Effector memory CD8-positive, alpha-beta T cell (primary cell): ENCODE measurements at regions not wholly inside any gene's neighbourhood (a gene's known extent, or its start where the extent isn't known, plus 50 kb on each side); places are given as distances from the start of the nearest gene placed in this dataset.

Experiments
- ATAC-seq: fragments of 150-1000 bp; cut with Tn5 transposase; replicated peaks from 2 replicates; pipeline ENCODE4 v1.10.0; 2021; ENCODE audit warnings: mild to moderate bottlenecking, moderate library complexity
- DNase-seq, 3 experiments: peaks; one replicate each; pipeline ENCODE4 v3.0.0; 2021
- H3K27ac Mint-ChIP-seq, 2 donors: one replicate each; pipeline ENCODE4 v1.8.0; 2022; ENCODE audit warnings: mild to moderate bottlenecking in 2 of 2, mixed read lengths in 2 of 2, moderate library complexity in 2 of 2
- H3K27me3 Mint-ChIP-seq, 2 donors: one replicate each; pipeline ENCODE4 v1.8.0; 2022; ENCODE audit warnings: mixed read lengths in 2 of 2
- H3K36me3 Mint-ChIP-seq: one replicate; pipeline ENCODE4 v1.8.0; 2022; ENCODE audit warnings: mild to moderate bottlenecking, moderate library complexity, mixed read lengths; ENCODE audit not compliant: insufficient read depth
- H3K4me1 Mint-ChIP-seq, 2 donors: one replicate each; pipeline ENCODE4 v1.8.0; 2022; ENCODE audit warnings: low read depth in 2 of 2, mixed read lengths in 2 of 2
- H3K4me3 Mint-ChIP-seq, 2 donors: one replicate each; pipeline ENCODE4 v1.8.0; 2022; ENCODE audit warnings: mild to moderate bottlenecking in 2 of 2, mixed read lengths in 2 of 2, moderate library complexity in 2 of 2
- H3K9me3 Mint-ChIP-seq, 2 donors: one replicate each; pipeline ENCODE4 v1.8.0; 2022; ENCODE audit warnings: mixed read lengths in 2 of 2

DNA sequence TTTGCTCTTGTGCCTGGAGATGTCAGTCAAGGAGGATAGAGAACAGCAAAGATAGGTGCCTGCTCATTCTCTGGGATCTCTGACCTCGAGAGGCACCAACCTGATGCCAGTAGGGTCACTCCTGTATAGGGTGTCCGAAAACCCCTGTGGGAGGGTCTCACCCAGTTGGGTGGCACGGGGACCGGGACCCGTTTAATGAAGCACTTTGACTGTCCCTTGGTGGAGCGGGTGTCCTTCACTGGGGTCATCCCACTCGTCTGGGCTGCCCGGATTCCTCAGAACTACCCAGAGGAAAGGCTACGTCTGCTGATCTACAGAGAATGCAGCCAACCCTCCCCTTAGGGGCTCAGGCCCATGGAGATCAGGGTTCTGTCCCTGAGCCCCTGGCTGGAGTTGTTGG lies 157.6 kb downstream of the CAPZA3 start:
- peaks cover 3% of the 10 kb centered on the region for H3K36me3 Mint-ChIP-seq

DNA sequence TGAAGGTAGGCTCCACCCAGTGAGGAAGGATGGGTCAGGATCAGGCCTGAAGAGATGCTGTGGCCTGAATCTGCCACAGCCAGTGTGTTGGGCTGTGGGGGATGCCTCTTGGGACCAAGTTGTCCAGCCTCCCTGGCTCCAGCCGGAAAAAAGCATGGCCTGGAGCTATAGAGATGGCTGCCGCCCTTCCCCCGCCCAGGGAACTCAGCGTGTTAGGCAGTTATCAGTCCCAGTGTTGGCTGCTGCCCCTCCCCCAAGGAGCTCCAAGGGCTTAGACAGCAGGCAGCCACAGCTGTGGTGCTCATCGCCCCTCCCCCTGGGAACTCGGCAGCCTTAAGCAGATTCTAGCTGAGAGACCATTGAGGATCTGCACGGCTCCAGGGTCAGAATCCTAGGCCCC lies 158.0 kb downstream of the CAPZA3 start:
- Mint-ChIP-seq H3K4me1 (no peaks in the 10 kb centered on the region), H3K27me3 (peaks cover 17 to 34% of the 10 kb centered on the region in 2 donors), H3K4me3 (no peak overlapping the region), H3K36me3 (peaks cover 3% of the 10 kb centered on the region), H3K27ac (no peak overlapping the region), H3K9me3 (peaks cover 0 to 2% of the 10 kb centered on the region in 2 donors)
- no peak for DNase-seq
- no peak for ATAC-seq

More for the DNA sequence above, 157.6 kb downstream of the CAPZA3 start:
- Mint-ChIP-seq H3K4me1 (no peaks in the 10 kb centered on the region), H3K4me3 (no peak overlapping the region), H3K9me3 (peaks cover 0 to 2% of the 10 kb centered on the region in 2 donors), H3K27ac (no peak overlapping the region), H3K27me3 (peaks cover 15 to 31% of the 10 kb centered on the region in 2 donors)
- DNase-seq = no peak
- ATAC-seq = no peak

DNA sequence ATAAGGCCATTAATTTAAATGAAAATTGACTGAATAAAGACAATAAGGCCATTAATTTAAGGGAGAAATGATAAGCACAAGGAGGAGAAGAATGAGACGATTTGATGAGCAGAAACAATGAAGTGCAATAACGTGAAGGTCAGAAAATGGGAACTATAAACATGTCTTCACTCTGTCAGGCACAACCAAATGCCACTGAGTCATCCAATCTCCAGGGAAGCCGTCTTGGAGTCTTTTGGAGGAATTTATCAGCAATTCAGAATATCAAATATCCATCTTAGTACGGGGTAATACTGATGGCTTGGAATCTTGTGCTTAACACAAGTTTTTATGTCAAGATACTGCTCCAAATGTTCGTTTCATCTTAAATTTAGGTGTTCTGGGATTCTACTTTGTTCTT lies 159.9 kb downstream of the CAPZA3 start:
- H3K4me1 Mint-ChIP-seq = no peaks in the 10 kb centered on the region
- no peak for DNase-seq
- H3K36me3 Mint-ChIP-seq = peaks cover 3% of the 10 kb centered on the region
- H3K4me3 Mint-ChIP-seq = no peak overlapping the region
- H3K9me3 Mint-ChIP-seq = peaks cover 0 to 2% of the 10 kb centered on the region in 2 donors
- H3K27me3 Mint-ChIP-seq = peaks cover 17 to 34% of the 10 kb centered on the region in 2 donors
- H3K27ac Mint-ChIP-seq = no peak overlapping the region
- no peak for ATAC-seq

DNA sequence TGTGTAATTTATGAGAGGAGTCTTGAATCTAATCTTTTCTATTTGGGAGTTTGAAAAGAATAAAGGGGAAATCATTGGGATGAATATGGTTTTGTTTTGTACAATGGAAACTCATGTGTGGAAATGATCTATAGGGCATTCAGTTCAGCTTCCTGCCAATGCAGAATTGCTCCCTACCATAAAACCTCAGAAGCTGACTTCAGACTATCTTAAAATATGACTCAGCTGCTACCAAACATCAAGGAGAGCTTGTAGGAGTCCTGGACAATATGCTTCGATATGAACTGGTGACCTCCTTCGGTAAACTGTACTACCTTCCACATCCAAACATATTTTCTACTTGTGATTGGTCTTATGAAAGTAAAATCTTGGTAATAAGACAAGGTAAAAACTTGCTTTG lies 160.6 kb downstream of the CAPZA3 start:
- no peak for DNase-seq
- Mint-ChIP-seq H3K27ac (no peak overlapping the region), H3K4me1 (no peaks in the 10 kb centered on the region), H3K9me3 (peaks cover 0 to 2% of the 10 kb centered on the region in 2 donors), H3K36me3 (peaks cover 3% of the 10 kb centered on the region), H3K27me3 (peaks cover 17 to 32% of the 10 kb centered on the region in 2 donors), H3K4me3 (no peak overlapping the region)
- ATAC-seq = no peak

DNA sequence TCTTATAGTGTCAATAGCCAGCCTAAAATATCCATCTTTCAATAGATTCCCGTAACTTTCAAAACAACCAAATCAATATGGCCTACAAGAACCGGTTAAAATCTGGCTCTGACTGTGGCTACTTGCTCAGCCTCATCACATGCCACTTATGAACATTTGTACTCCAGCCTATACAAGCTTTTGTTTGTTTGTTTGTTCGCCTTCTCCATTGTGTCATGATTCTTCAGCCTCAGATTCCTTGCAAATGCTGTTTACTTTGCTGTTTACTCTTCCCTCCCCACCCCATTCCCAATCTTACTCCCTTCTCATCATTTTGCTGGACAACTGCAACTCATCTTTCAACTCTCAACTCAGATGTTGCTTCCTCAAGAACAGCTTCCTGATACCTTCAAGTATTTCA lies 161.2 kb downstream of the CAPZA3 start:
- peaks cover 0 to 2% of the 10 kb centered on the region in 2 donors for H3K9me3 Mint-ChIP-seq
- no peak overlapping the region for H3K27ac Mint-ChIP-seq
- ATAC-seq (no peak), DNase-seq (no peak)
- H3K4me1 Mint-ChIP-seq = no peaks in the 10 kb centered on the region
- peaks cover 3% of the 10 kb centered on the region for H3K36me3 Mint-ChIP-seq
- peaks cover 17 to 26% of the 10 kb centered on the region in 2 donors for H3K27me3 Mint-ChIP-seq
- H3K4me3 Mint-ChIP-seq = no peak overlapping the region

DNA sequence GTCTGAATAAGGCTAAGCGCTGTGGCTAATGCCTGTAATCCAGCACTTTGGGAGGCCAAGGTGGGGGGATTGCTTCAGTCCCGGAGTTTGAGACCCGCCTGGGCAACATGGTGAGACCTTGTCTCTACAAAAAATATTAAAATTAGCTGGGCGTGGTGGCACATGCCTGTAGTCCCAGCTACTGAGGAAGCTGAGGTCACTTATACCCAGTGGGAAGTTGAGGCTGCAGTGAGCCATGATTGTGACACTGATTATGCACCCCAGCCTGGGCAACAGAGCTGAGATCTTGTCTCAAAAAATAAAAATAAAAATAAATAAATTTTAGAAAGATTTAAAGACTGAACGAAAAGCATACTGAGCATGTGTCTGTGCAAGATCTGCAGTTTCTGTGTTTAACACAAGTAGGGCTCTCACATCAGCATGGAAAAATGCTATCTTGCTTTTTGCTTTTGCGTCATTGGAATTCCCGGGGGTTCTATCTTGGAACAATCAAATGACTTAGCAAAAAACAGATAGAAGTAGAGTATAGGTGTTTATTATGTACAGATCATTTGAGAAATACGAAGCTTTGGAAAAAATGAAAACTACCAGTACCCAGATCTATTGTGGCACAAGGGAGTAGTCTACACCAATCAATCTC lies 161.9 kb downstream of the CAPZA3 start:
- no peak overlapping the region for H3K27ac Mint-ChIP-seq
- H3K9me3 Mint-ChIP-seq = peaks cover 0 to 2% of the 10 kb centered on the region in 2 donors
- H3K36me3 Mint-ChIP-seq = peaks cover 3% of the 10 kb centered on the region
- no peak for ATAC-seq
- no peak for DNase-seq
- H3K27me3 Mint-ChIP-seq = peaks cover 17 to 19% of the 10 kb centered on the region in 2 donors
- no peak overlapping the region for H3K4me3 Mint-ChIP-seq
- H3K4me1 Mint-ChIP-seq = no peaks in the 10 kb centered on the region

DNA sequence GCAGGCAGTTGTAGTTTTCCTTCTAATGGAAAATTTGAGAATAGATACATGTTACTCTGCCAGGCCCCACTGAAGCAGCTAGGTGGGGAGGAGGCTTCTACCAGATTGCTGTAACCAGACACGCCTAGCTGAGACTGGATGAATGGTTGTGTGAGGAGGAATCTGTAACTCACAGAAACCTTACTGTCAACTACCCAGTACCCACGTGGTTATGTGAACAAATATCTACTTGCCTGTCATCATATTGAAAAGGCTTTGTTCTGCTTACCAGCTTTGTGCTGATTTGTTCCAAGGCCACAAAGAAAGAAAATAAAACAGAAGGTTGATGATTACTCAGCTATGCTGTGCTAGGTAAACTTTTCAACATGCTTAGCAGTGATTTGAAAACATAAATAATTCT lies 167.2 kb downstream of the CAPZA3 start:
- DNase-seq = no peak

DNA sequence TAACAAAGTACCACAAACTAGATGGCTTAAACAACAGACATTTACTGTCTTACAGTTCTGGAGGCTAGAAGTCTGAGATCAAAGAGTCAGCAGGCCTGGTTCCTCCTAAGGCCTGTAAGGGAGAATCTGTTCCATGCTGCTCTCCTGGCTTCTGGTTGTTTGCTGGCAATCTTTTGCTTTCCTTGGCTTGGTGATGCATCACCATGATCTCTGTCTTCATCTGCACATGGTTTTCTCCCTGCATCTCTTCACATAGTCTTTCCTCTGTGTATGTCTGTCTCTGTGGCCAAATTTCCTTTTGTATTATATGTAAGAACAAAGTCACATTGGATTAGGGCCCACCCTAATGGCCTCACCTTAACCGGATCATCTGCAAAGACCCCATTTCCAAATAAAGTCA lies 168.5 kb downstream of the CAPZA3 start:
- Mint-ChIP-seq H3K9me3 (peaks cover 0 to 2% of the 10 kb centered on the region in 2 donors), H3K27me3 (peaks cover 0 to 11% of the 10 kb centered on the region in 2 donors), H3K4me3 (no peak overlapping the region), H3K4me1 (no peaks in the 10 kb centered on the region), H3K27ac (no peak overlapping the region), H3K36me3 (no peaks in the 10 kb centered on the region)
- no peak for DNase-seq
- ATAC-seq = no peak

More for the DNA sequence above, 167.2 kb downstream of the CAPZA3 start:
- H3K36me3 Mint-ChIP-seq = no peaks in the 10 kb centered on the region
- H3K4me1 Mint-ChIP-seq = no peaks in the 10 kb centered on the region
- no peak overlapping the region for H3K4me3 Mint-ChIP-seq
- ATAC-seq = no peak
- no peak overlapping the region for H3K27ac Mint-ChIP-seq
- peaks cover 7 to 17% of the 10 kb centered on the region in 2 donors for H3K27me3 Mint-ChIP-seq
- H3K9me3 Mint-ChIP-seq = peaks cover 0 to 4% of the 10 kb centered on the region in 2 donors

DNA sequence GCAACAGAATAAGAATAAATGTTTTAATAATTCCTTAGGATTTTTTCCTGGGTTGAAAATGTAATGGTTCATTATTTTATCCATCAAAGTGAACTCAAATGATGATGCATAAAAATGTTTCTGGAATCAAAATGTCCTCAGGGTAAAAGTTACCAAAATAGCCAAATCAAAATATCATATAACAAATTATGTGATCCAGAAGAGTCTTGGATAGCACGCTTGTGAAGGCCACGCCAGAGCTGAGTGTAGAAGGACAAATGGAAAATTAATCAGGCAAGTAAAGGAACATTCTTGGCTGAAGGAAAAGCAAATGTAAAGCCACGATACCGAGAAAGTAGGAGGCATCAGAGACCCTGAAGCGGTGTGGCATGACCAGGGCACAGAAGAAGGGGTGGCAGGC lies 169.2 kb downstream of the CAPZA3 start:
- Mint-ChIP-seq H3K9me3 (peaks cover 0 to 2% of the 10 kb centered on the region in 2 donors), H3K36me3 (no peaks in the 10 kb centered on the region), H3K4me3 (no peak overlapping the region), H3K27me3 (peaks cover 0 to 11% of the 10 kb centered on the region in 2 donors), H3K27ac (no peak overlapping the region), H3K4me1 (no peaks in the 10 kb centered on the region)
- ATAC-seq = no peak
- no peak for DNase-seq

DNA sequence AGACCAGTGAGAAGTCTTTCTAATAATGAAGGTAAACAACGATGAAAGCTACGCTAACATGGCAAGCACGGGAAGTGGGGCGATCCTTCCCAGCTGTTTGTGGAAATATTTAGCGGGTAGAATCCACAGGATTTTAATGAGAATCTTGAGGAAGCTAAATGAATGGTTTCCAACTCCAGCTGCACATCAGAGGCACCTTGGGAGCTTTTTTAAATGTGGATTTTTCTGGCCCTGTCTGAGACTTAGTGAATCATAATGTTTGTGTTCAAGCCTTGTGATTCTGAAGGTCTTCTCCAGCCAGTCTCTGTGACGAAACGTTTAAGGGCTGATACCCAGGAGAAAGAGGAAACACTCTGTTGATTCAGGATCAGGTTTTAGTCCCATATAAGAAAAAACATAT lies 169.8 kb downstream of the CAPZA3 start:
- no peak for ATAC-seq
- Mint-ChIP-seq H3K4me3 (no peak overlapping the region), H3K4me1 (no peaks in the 10 kb centered on the region)

DNA sequence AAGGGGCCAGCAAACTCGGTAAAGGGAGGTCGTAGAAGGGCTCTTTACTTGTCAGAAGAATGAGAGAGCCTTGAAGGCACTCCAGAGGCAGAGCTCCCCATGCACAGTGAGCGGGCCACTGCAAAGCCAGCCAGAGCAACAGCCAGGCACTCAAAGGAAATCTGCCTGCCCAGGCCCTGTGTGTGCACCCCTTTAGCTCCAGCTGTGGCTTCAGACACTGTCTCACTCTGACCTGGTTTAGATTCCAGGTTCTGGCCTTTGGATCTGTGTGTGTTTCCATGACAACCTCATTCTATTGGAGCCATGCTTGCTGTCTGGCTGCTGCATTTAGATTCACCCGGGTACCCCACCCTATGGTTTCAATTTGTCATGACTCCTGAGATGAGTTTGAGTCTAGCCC lies 170.3 kb downstream of the CAPZA3 start:
- Mint-ChIP-seq H3K27me3 (peaks cover 0 to 11% of the 10 kb centered on the region in 2 donors), H3K27ac (no peak overlapping the region), H3K4me1 (no peaks in the 10 kb centered on the region), H3K9me3 (peaks cover 0 to 2% of the 10 kb centered on the region in 2 donors), H3K4me3 (no peak overlapping the region), H3K36me3 (no peaks in the 10 kb centered on the region)
- no peak for DNase-seq
- no peak for ATAC-seq

More for the DNA sequence above, 169.8 kb downstream of the CAPZA3 start:
- Mint-ChIP-seq H3K27ac (no peak overlapping the region), H3K27me3 (peaks cover 0 to 11% of the 10 kb centered on the region in 2 donors), H3K36me3 (no peaks in the 10 kb centered on the region), H3K9me3 (peaks cover 0 to 2% of the 10 kb centered on the region in 2 donors)
- no peak for DNase-seq

DNA sequence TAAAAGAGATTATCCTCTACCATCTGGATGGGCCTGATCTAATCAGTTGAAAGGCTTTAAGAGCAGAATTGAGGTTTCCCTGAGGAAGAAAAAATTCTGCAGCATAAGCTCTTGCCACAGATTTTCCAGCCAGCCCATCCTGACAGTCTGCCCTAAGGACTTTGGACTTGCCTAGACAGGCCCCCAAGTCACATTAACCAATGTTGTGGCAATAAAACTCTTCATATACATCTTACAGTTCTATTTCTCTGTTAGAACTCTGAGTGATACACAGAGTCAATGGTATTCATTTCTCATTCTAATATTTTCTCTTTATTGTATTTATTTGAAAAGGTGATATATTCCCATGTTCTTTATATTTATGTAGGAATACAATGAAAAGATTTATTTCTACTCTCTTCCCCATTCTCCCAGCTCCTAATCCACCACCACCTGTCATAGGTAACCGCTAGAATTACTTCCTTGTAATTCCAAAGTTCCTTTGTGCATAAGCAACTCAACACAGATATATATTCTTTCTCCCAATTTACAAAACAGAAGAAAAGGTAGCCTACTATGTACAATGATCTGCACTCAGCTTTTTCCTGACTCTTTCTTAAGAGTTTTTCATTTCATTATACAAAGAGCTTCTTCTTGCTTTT lies 182.1 kb downstream of the CAPZA3 start:
- Mint-ChIP-seq H3K4me1 (no peaks in the 10 kb centered on the region), H3K4me3 (no peak overlapping the region), H3K27ac (no peak overlapping the region), H3K36me3 (no peaks in the 10 kb centered on the region), H3K9me3 (peaks cover 0 to 2% of the 10 kb centered on the region in 2 donors), H3K27me3 (peaks cover 0 to 14% of the 10 kb centered on the region in 2 donors)
- DNase-seq = no peak
- ATAC-seq = no peak

DNA sequence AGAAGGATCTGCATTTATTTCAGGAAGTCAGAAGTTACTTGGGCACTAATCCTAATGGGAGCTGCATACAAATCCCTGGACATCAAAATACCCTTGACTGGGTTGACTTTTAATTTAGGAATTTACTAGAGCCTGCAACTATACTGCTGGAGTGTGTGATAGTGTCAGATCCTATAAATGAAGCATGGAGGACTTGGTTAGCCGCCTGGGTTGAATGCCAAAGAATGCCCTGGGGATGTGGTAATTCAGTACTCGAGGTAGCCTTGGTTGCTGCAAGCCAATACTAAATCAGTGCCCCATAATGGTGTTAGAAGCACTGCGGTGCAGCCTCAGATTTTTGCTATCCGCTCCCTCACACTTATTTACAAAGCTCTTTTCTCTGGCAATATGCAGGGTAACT lies 184.9 kb downstream of the CAPZA3 start:
- Mint-ChIP-seq H3K9me3 (peaks cover 0 to 2% of the 10 kb centered on the region in 2 donors), H3K27me3 (peaks cover 0 to 17% of the 10 kb centered on the region in 2 donors), H3K27ac (no peak overlapping the region), H3K36me3 (no peaks in the 10 kb centered on the region), H3K4me1 (no peaks in the 10 kb centered on the region), H3K4me3 (no peak overlapping the region)
- no peak for DNase-seq
- ATAC-seq = no peak

DNA sequence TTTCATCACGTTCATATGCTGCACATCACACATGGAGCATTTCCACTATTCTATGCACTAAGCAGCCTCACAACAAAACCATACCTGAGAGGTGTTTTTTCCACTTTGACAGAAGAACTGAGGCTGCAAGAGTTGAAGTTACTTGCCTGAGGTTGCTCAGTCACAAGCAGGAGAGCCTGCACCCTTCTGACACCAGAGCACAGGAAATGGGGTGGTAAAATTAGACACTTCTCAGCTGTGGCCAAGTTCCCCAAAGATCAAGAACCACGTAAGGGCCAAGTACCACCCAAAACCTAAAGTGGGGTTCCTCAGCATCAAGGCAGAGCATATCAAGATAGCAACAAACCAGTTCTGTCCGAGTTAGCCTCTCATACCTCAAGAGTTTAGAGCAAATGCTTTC lies 185.8 kb downstream of the CAPZA3 start:
- Mint-ChIP-seq H3K27ac (no peak overlapping the region), H3K4me3 (no peak overlapping the region), H3K4me1 (no peaks in the 10 kb centered on the region), H3K27me3 (peaks cover 0 to 17% of the 10 kb centered on the region in 2 donors), H3K9me3 (peaks cover 0 to 2% of the 10 kb centered on the region in 2 donors), H3K36me3 (no peaks in the 10 kb centered on the region)
- no peak for ATAC-seq
- no peak for DNase-seq
